NCI-H226 (cell line): ENCODE measurements at regions not wholly inside any gene's neighbourhood (a gene's known extent, or its start where the extent isn't known, plus 50 kb on each side); places are given as distances from the start of the nearest gene placed in this dataset.

Experiments used
- DNase-seq: peaks from one replicate; pipeline ENCODE4 v3.0.0-alpha.2; 2015

GRCh38 chr9:1598270-1598669, 416.9 kb upstream of the SMARCA2 start:
- no peak for DNase-seq

GRCh38 chr9:1599961-1600360, 415.2 kb upstream of the SMARCA2 start:
- DNase-seq, result no peak

GRCh38 chr9:1604942-1605560, 410.1 kb upstream of the SMARCA2 start:
- DNase-seq, result no peak

- DNase-seq, result no peak
Measured at GRCh38 chr9:1606253-1606652, 408.9 kb upstream of the SMARCA2 start.

- DNase-seq, result no peak
Measured at GRCh38 chr9:1612886-1613285, 402.3 kb upstream of the SMARCA2 start.

- DNase-seq, result no peak
Measured at GRCh38 chr9:1617419-1617818, 397.7 kb upstream of the SMARCA2 start.

- DNase-seq, result no peak
Measured at GRCh38 chr9:1619915-1620710, 395.0 kb upstream of the SMARCA2 start.

- no peak for DNase-seq
Measured at GRCh38 chr9:1637401-1637800, 377.7 kb upstream of the SMARCA2 start.

- no peak for DNase-seq
Measured at GRCh38 chr9:1639166-1639565, 376.0 kb upstream of the SMARCA2 start.

GRCh38 chr9:1647776-1648175, 367.4 kb upstream of the SMARCA2 start:
- DNase-seq, result no peak

GRCh38 chr9:1653282-1653681, 361.9 kb upstream of the SMARCA2 start:
- DNase-seq, result no peak

- DNase-seq, result no peak
Measured at GRCh38 chr9:1658661-1659362, 356.3 kb upstream of the SMARCA2 start.

GRCh38 chr9:1659363-1659690, 355.8 kb upstream of the SMARCA2 start:
- no peak for DNase-seq

GRCh38 chr9:1668441-1668840, 346.7 kb upstream of the SMARCA2 start:
- DNase-seq, result no peak

GRCh38 chr9:1673300-1673699, 341.8 kb upstream of the SMARCA2 start:
- DNase-seq, result no peak

- DNase-seq, result no peak
Measured at GRCh38 chr9:1676771-1677170, 338.4 kb upstream of the SMARCA2 start.

- DNase-seq, result no peak
Measured at GRCh38 chr9:1683951-1684350, 331.2 kb upstream of the SMARCA2 start.

GRCh38 chr9:1698991-1699390, 316.2 kb upstream of the SMARCA2 start:
- DNase-seq, result no peak

GRCh38 chr9:1701113-1701512, 314.0 kb upstream of the SMARCA2 start:
- no peak for DNase-seq

- no peak for DNase-seq
Measured at GRCh38 chr9:1702701-1703100, 312.4 kb upstream of the SMARCA2 start.

- DNase-seq, result no peak
Measured at GRCh38 chr9:1707291-1707690, 307.9 kb upstream of the SMARCA2 start.

- no peak for DNase-seq
Measured at GRCh38 chr9:1708219-1708618, 306.9 kb upstream of the SMARCA2 start.

- no peak for DNase-seq
Measured at GRCh38 chr9:1709347-1709746, 305.8 kb upstream of the SMARCA2 start.

- DNase-seq, result no peak
Measured at GRCh38 chr9:1712861-1713450, 302.2 kb upstream of the SMARCA2 start.
